A549 (cell line): ENCODE measurements at regions not wholly inside any gene's neighbourhood (a gene's known extent, or its start where the extent isn't known, plus 50 kb on each side); places are given as distances from the start of the nearest gene placed in this dataset.

Source experiments
- ATAC-seq, 2 experiments: fragments of 200-7000 bp in 1 of 2; fragments of >200 bp in 1 of 2; cut with Nextera tagmentation in 1 of 2; cut with Tn5 transposase in 1 of 2; 3 replicates each; pipeline versions ENCODE4 v1.8.0 to v1.9.1; 2018 to 2020; ENCODE audit warnings: mild to moderate bottlenecking in 1 of 2, moderate library complexity in 1 of 2
- CTCF ChIA-PET: fragments of 300-600 bp; sonication (Branson Sonifier 250); formaldehyde crosslinking; extraction: SDS; loops from one replicate; lab custom pipeline; 2021; ENCODE audit warnings: antibody characterized with exemption, inconsistent platforms; lab: Yijun Ruan, JAX
- POLR2A ChIA-PET: fragments of 350-600 bp; formaldehyde crosslinking; extraction: SDS; loops from one replicate; lab custom pipeline; 2021; ENCODE audit warnings: antibody characterized with exemption, inconsistent platforms; lab: Yijun Ruan, JAX
- DNase-seq, 2 experiments: peaks; one replicate each; pipeline versions ENCODE4 v3.0.0 to v3.0.0-alpha.2; 2011 to 2016; ENCODE audit warnings: low read depth in 1 of 2, low spot score in 1 of 2
- FAIRE-seq: peaks from 2 replicates; lab custom pipeline; 2011; peaks lifted over from hg19 to GRCh38; lab: Jason Lieb, UNC
- H3K27ac ChIP-seq, 2 experiments: fragments of >200 bp; sonication (Bioruptor Twin); formaldehyde crosslinking; 3 replicates each; pipeline ENCODE4 v1.5.1; 2016 to 2017
- H3K4me1 ChIP-seq: fragments of >200 bp; sonication (Bioruptor Twin); formaldehyde crosslinking; 3 replicates; pipeline ENCODE4 v1.6.1; 2016
- H3K4me2 ChIP-seq: fragments of >200 bp; sonication (Bioruptor Twin); formaldehyde crosslinking; 3 replicates; pipeline ENCODE4 v1.6.1; 2016
- H3K4me3 ChIP-seq: fragments of >200 bp; sonication (Bioruptor Twin); formaldehyde crosslinking; 3 replicates; pipeline ENCODE4 v1.5.1; 2016
- H3K9me3 ChIP-seq: fragments of >200 bp; sonication (Bioruptor Twin); formaldehyde crosslinking; 3 replicates; pipeline ENCODE4 v1.6.1; 2016
- ATOH8 ChIP-seq: fragments of 250-450 bp; sonication (Bioruptor Pico); IDR thresholded peaks from 2 replicates; pipeline ENCODE4 v1.5.0; 2020; ENCODE audit warnings: low read depth, mild to moderate bottlenecking, moderate library complexity
- CEBPB ChIP-seq, 2 experiments: fragments of >200 bp in 1 of 2; sonication (Bioruptor Twin) in 1 of 2; formaldehyde crosslinking in 1 of 2; IDR thresholded peaks; 2 replicates each; pipeline ENCODE4 v1.6.1; 2012 to 2016
- ELK1 ChIP-seq: fragments of 150-350 bp; IDR thresholded peaks from 2 replicates; pipeline ENCODE4 v1.6.1; 2014; ENCODE audit warnings: low read depth, mild to moderate bottlenecking, low read length
- ESRRA ChIP-seq: fragments of 150-350 bp; IDR thresholded peaks from 2 replicates; pipeline ENCODE4 v1.6.1; 2014; ENCODE audit warnings: mild to moderate bottlenecking, low read length, borderline replicate concordance
- FOSB ChIP-seq: fragments of 250-450 bp; sonication (Bioruptor Pico); IDR thresholded peaks from 2 replicates; pipeline ENCODE4 v1.5.0; 2020; ENCODE audit warnings: mild to moderate bottlenecking, moderate library complexity
- GATA3 ChIP-seq: IDR thresholded peaks from 2 replicates; pipeline ENCODE4 v1.6.1; 2012; ENCODE audit warnings: borderline replicate concordance
- HDAC2 ChIP-seq: fragments of 200-600 bp; sonication (generic); IDR thresholded peaks from 2 replicates; pipeline ENCODE4 v1.6.1; 2016
- KDM5A ChIP-seq: fragments of 200-600 bp; sonication (generic); IDR thresholded peaks from 2 replicates; pipeline ENCODE4 v1.6.1; 2016; ENCODE audit warnings: antibody characterized with exemption, mild to moderate bottlenecking
- MAFK ChIP-seq: fragments of 450-650 bp; IDR thresholded peaks from 2 replicates; pipeline ENCODE4 v1.6.1; 2014; ENCODE audit not compliant: partially characterized antibody
- NPAS2 ChIP-seq: fragments of 250-450 bp; sonication (Bioruptor Pico); IDR thresholded peaks from 2 replicates; pipeline ENCODE4 v1.8.0; 2022; ENCODE audit warnings: mild to moderate bottlenecking, moderate library complexity, borderline replicate concordance
- NR3C1 ChIP-seq: fragments of >200 bp; sonication (Bioruptor Twin); formaldehyde crosslinking; IDR thresholded peaks from 3 replicates; pipeline ENCODE4 v1.6.1; 2017
- POLR2AphosphoS2 ChIP-seq: conservative IDR thresholded peaks from 2 replicates; pipeline ENCODE4 v1.6.1; 2012; ENCODE audit warnings: low read length, improper control_type of control experiment, inconsistent platforms
- RAD21 ChIP-seq, 2 experiments: fragments of >200 bp in 1 of 2; sonication (Bioruptor Twin) in 1 of 2; formaldehyde crosslinking in 1 of 2; IDR thresholded peaks in 1 of 2; conservative IDR thresholded peaks in 1 of 2; 2 replicates in 1 of 2; 3 replicates in 1 of 2; pipeline ENCODE4 v1.6.1; 2012 to 2018; ENCODE audit warnings: inconsistent platforms in 1 of 2
- REST ChIP-seq: fragments of 200-600 bp; sonication (generic); IDR thresholded peaks from 2 replicates; pipeline ENCODE4 v1.6.1; 2016; ENCODE audit warnings: antibody characterized with exemption, mild to moderate bottlenecking, moderate library complexity
- RFX5 ChIP-seq: fragments of 450-650 bp; IDR thresholded peaks from 2 replicates; pipeline ENCODE4 v1.7.1; 2014; ENCODE audit warnings: antibody characterized with exemption, mild to moderate bottlenecking, moderate library complexity
- SREBF2 ChIP-seq: fragments of 450-650 bp; IDR thresholded peaks from 2 replicates; pipeline ENCODE4 v1.6.1; 2014; ENCODE audit warnings: mild to moderate bottlenecking, moderate library complexity
- TFCP2L1 ChIP-seq: fragments of 250-450 bp; sonication (Bioruptor Pico); IDR thresholded peaks from 2 replicates; pipeline ENCODE4 v1.5.0; 2021; ENCODE audit warnings: mild to moderate bottlenecking
- ZFP36 ChIP-seq: fragments of 450-650 bp; IDR thresholded peaks from 2 replicates; pipeline ENCODE4 v1.6.1; 2014; ENCODE audit warnings: borderline replicate concordance; ENCODE audit not compliant: partially characterized antibody
- WGBS: methylation state at CpG from one replicate; pipeline ENCODE4 v1.1.6; 2017; ENCODE audit errors: missing lambda C conversion rate; 5-methylcytosine and 5-hydroxymethylcytosine counted together

- H3K4me2 ChIP-seq, result no peak overlapping the region
- TF ChIP-seq POLR2AphosphoS2 (no peak), REST (no peak), KDM5A (no peak), TFCP2L1 (no peak), ELK1 (no peak), RAD21 (conservative IDR thresholded peaks at IDR 0.05 in 1 of 2, IDR thresholded peaks at IDR 0.05 in 1 of 2) (no peak), CEBPB (IDR thresholded peaks at IDR 0.05) (no peak), ESRRA (no peak), HDAC2 (no peak), FOSB (CRISPR knock-in tag) (no peak), ATOH8 (CRISPR knock-in tag) (no peak), GATA3 (no peak), ZFP36 (no peak)
- WGBS, result 90% methylated on average over 12 of the region's 12 CpGs
- ChIA-PET CTCF (interaction anchor here (1.4 kb wide), 1 partner anchor 17 kb away, joined by 3 read pairs; no protein-coding TSS in a partner anchor), POLR2A (no interaction called here)
- no peak overlapping the region for H3K27ac ChIP-seq
- peaks cover 18% of the 10 kb centered on the region for H3K4me1 ChIP-seq
- DNase-seq, result no peak
- H3K9me3 ChIP-seq, result no peaks in the 10 kb centered on the region
- no peak for ATAC-seq
- no peak overlapping the region for H3K4me3 ChIP-seq
- FAIRE-seq, result no peak
These were observed 202.1 kb downstream of the RHOU start for GRCh38 chr1:228937351-228937750.

- POLR2A ChIA-PET, result no interaction called here
- Histone ChIP-seq H3K4me2 (no peak overlapping the region), H3K4me1 (peaks cover 18% of the 10 kb centered on the region), H3K4me3 (no peak overlapping the region), H3K9me3 (no peaks in the 10 kb centered on the region), H3K27ac (no peak overlapping the region; a peak in 1 of 6 replicates)
- TF ChIP-seq GATA3, result no peak
- TF ChIP-seq NR3C1, result no peak
- no peak for TF ChIP-seq RFX5
- TF ChIP-seq SREBF2, result no peak
- no peak for TF ChIP-seq MAFK
- no peak for TF ChIP-seq ATOH8 (CRISPR knock-in tag)
- no peak for TF ChIP-seq NPAS2 (CRISPR knock-in tag)
- no peak for TF ChIP-seq TFCP2L1
- no peak for DNase-seq
- peak in 1 of 2 experiments; percentile 15; a peak in 2 of 6 replicates for ATAC-seq
- FAIRE-seq, result no peak
- WGBS, result 79% methylated on average over 14 of the region's 14 CpGs
- CTCF ChIA-PET, result interaction anchor here (1.4 kb wide), 1 partner anchor 17 kb away, joined by 3 read pairs; no protein-coding TSS in a partner anchor
These were observed 202.7 kb downstream of the RHOU start for GRCh38 chr1:228937851-228938536.
